HG02798 (cell line): ENCODE measurements at regions not wholly inside any gene's neighbourhood (a gene's known extent, or its start where the extent isn't known, plus 50 kb on each side); places are given as distances from the start of the nearest gene placed in this dataset.

Experiments used
- ATAC-seq: cut with Tn5 transposase; IDR thresholded peaks from one replicate; pipeline ENCODE4 v1.9.1; 2021; ENCODE audit warnings: mild to moderate bottlenecking; ENCODE audit not compliant: unreplicated experiment, poor library complexity

- no peak for ATAC-seq
Measured at GRCh38 chr1:88351960-88352359, 332.1 kb upstream of the PKN2 start.

GRCh38 chr1:88354256-88354655, 329.8 kb upstream of the PKN2 start:
- no peak for ATAC-seq

GRCh38 chr1:88357729-88358128, 326.3 kb upstream of the PKN2 start:
- no peak for ATAC-seq

GRCh38 chr1:88371436-88372023, 312.5 kb upstream of the PKN2 start:
- ATAC-seq, result no peak

- no peak for ATAC-seq
Measured at GRCh38 chr1:88375977-88376376, 308.1 kb upstream of the PKN2 start.

GRCh38 chr1:88376421-88376820, 307.7 kb upstream of the PKN2 start:
- ATAC-seq, result no peak

GRCh38 chr1:88378560-88378959, 305.5 kb upstream of the PKN2 start:
- no peak for ATAC-seq

DNA sequence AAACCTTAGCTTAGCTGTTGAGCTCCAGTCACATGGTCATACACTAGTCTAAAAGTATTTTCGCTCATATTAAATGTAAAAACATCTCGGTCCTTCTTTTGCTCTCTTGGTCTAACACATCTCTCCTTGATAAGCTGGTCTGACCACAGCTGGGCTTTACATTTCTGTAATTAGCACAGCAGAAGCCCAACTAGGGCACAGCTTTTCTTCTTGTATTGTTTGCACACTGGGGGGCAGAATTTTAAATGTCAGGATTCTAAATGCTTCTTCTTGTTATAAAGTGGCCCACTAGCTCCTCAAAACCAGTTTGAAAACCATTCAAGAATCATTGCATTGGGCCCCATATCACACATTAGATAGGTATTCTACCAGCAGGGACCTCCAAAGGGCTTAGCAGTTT, 289.1 kb upstream of the PKN2 start:
- no peak for ATAC-seq

DNA sequence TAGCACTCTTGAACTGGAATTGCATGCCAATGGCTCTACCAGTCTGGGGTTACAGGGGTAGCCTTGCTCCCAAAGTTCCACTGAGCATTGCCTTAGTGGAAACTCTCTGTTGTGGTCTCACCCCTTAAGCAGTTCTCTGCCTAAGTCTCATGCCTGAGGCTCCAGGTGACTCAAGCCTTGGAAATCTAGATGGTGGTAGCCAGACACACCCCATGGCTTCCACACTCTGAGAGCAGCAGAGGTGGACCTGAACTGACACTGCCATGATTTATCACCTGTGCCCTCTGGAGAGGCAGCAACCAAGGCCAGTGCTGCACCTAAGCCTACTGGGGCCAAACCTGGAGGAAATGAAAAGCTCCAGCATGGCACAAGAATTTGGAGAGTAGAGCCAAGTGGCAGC, 285.7 kb upstream of the PKN2 start:
- no peak for ATAC-seq

GRCh38 chr1:88399690-88400089, 284.4 kb upstream of the PKN2 start:
- ATAC-seq, result peak; percentile 72

- peak; percentile 84 for ATAC-seq
Measured at GRCh38 chr1:88401313-88401712, 282.8 kb upstream of the PKN2 start.

GRCh38 chr1:88404582-88404981, 279.5 kb upstream of the PKN2 start:
- no peak for ATAC-seq

GRCh38 chr1:88407248-88407647, 276.8 kb upstream of the PKN2 start:
- ATAC-seq, result no peak

DNA sequence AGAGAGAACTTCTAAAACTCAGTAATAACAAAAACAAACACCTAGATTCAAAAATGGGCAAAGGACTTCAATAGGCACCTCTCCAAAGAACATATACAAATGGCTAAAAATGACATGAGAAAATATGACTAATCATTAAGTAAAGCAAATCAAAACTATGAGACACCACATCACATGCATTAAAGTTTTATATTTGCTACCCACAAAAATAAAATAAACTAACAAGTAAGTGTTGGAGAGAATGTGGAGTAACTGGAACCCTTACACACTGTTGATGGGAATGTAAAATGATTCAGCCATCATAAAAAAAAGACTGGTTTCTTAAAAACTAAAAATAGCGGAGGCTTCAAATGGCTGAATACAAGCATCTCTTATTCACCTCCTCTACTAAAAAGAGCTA, 262.1 kb upstream of the PKN2 start:
- ATAC-seq, result no peak

GRCh38 chr1:88433556-88433955, 250.5 kb upstream of the PKN2 start:
- no peak for ATAC-seq

DNA sequence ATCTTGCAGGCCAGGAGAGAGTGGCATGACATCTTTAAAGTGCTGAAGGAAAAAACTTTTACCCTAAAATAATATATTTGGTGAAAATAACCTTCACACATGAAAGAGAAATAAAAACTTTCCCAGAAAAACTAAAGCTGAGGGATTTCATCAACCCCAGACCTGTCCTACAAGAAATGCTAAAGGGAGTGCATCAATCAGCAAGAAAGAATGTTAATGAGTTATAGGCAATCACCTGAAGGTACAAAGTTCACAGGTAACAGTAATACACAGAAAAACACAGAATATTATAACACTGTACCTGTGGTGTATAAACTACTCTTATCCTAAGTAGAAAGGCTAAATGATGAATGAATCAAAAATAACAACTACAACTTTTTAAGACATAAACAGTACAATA, 249.2 kb upstream of the PKN2 start:
- ATAC-seq, result no peak

- ATAC-seq, result no peak
Measured at GRCh38 chr1:88441022-88441421, 243.1 kb upstream of the PKN2 start.

DNA sequence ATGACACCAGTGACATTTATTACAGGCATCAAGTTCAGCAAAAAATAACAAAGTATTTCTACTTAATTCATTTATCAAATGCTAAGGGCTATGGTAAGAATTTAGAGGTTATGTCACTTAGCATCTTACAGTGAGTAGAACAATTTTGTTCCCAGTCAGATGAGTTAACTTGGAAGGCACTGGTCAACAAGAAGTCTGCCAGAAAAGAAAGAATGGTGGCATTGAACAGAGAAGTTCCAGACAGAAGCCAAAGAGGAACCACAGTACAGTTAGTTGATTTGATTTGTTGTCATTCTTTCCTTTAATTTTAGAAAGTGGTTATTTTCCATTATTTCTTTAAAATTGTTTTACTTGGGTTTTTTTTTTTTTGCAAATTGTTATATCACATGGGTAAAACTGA, 232.2 kb upstream of the PKN2 start:
- ATAC-seq, result no peak

DNA sequence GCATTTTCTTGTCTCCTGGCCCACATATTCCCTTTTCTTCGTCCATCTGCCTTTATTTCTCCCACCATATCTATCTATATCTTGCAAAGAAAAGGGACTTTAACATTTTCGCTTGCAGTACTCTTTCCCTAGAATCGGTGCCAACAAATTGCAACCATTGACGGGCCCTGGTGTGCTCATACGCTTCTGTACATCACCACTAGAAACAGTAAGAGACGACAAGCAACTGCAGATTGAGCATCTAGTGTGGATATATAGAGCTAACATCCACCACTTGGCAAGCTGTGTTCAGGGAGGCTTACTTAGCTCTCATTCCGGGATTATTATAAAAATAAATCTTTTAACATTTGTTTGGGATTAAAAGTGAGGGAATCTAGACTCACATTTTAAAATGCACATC, 230.8 kb upstream of the PKN2 start:
- ATAC-seq, result no peak

DNA sequence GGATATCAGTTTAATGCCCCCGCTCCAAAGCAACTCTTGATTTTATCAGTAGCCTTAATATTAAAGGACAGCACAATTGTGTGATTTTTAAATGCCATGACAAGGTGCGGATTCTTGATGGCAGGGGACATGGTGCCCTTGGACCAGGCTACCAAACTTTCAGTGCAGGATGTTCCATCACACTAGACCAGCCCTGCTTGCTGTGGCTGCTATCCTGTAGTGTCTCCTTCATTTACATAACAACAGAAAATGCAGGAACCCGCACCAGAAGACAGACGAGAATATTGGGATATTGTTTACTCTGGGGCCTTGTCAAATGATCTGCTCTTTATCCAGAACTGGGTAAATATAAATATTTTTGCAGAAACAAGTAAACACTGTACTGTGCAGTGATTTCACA, 229.3 kb upstream of the PKN2 start:
- ATAC-seq, result no peak

- ATAC-seq, result no peak
Measured at GRCh38 chr1:88455621-88456256, 228.3 kb upstream of the PKN2 start.

DNA sequence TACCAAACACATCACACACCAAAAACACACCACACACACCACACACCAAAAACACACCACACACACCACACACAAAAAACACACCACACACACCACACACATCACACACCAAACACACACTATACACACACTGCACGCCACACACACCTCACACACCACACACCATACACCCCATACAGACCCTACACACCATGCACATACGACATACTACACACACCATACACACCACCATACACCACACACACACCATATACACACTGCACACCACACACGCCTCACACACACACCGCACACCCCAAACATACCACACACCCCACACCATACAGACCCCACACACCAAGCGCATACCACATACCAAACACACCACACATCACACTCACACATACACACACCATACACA, 226.9 kb upstream of the PKN2 start:
- ATAC-seq, result no peak

GRCh38 chr1:88461007-88461406, 223.1 kb upstream of the PKN2 start:
- ATAC-seq, result no peak
